Right lobe of liver (tissue), 4 donors: ENCODE measurements at regions not wholly inside any gene's neighbourhood (a gene's known extent, or its start where the extent isn't known, plus 50 kb on each side); places are given as distances from the start of the nearest gene placed in this dataset.

Experiments used
- POLR2A ChIP-seq: fragments of 450-650 bp; IDR thresholded peaks from one replicate; pipeline ENCODE4 v1.6.1; 2017; ENCODE audit warnings: antibody characterized with exemption, mild to moderate bottlenecking
- TF ChIP-seq, protein P1 (sequence below), 4 donors: fragments of 200-600 bp in 3 of 4; fragments of 450-650 bp in 1 of 4; IDR thresholded peaks; one replicate each; pipeline versions ENCODE4 v1.5.1 to v1.8.0; 2016 to 2022; ENCODE audit warnings: antibody characterized with exemption in 4 of 4, mild to moderate bottlenecking in 2 of 4
- donor health status: DM: no; HTN: no; CAD: no.
- donor health status: DM: no; HTN: no; CAD: no.
- donor health status: DM: no; HTN: yes; CAD: no.

DNA sequence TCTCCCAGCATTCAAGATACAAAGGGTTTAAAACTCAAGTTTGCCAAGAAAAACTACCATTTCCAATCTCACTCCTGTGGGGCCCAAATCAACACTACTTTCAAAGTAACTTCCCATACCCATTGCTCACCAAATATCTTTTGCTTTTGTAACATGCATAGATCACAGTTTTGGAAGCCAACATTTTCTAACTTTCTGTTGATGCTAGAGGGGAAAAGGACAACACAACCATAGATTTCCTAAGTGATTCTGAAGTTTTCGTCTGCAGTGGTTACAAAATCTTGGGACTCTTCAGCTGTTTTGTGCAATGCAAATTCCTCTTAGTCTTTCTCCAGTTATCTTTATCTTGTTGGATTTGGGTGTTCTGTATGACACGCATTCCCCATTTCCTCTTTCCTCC lies 94.1 kb upstream of the PAPPA start:
- TF ChIP-seq, protein P1, sequence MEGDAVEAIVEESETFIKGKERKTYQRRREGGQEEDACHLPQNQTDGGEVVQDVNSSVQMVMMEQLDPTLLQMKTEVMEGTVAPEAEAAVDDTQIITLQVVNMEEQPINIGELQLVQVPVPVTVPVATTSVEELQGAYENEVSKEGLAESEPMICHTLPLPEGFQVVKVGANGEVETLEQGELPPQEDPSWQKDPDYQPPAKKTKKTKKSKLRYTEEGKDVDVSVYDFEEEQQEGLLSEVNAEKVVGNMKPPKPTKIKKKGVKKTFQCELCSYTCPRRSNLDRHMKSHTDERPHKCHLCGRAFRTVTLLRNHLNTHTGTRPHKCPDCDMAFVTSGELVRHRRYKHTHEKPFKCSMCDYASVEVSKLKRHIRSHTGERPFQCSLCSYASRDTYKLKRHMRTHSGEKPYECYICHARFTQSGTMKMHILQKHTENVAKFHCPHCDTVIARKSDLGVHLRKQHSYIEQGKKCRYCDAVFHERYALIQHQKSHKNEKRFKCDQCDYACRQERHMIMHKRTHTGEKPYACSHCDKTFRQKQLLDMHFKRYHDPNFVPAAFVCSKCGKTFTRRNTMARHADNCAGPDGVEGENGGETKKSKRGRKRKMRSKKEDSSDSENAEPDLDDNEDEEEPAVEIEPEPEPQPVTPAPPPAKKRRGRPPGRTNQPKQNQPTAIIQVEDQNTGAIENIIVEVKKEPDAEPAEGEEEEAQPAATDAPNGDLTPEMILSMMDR (IDR thresholded peaks at IDR 0.05) = no peak
- TF ChIP-seq POLR2A = no peak
